K562 (cell line): ENCODE measurements at regions not wholly inside any gene's neighbourhood (a gene's known extent, or its start where the extent isn't known, plus 50 kb on each side); places are given as distances from the start of the nearest gene placed in this dataset.

Experiments used
- ATAC-seq: fragments of 200-7000 bp; cut with Tn5 transposase; 3 replicates; pipeline ENCODE4 v1.9.1; 2020; ENCODE audit warnings: moderate library complexity
- BruUV-seq: library from RNA; stranded (reverse); fragments of 400-500 nt; replicated peaks from 2 replicates; lab custom pipeline; 2021; lab: Mats Ljungman, UMichigan
- CTCF ChIA-PET: fragments of 300-600 bp; formaldehyde crosslinking; extraction: SDS; loops from one replicate; lab custom pipeline; 2021; ENCODE audit warnings: low intra/inter-chr PET ratio; lab: Yijun Ruan, JAX
- POLR2A ChIA-PET: fragments of 300-600, 350-650 bp; sonication (Branson Sonifier 250); formaldehyde crosslinking; extraction: SDS; loops from one replicate; lab custom pipeline; 2021; ENCODE audit warnings: antibody characterized with exemption, inconsistent platforms; lab: Yijun Ruan, JAX
- DNase-seq, 4 experiments: peaks; one replicate each; pipeline versions ENCODE4 v3.0.0 to v3.0.0-alpha.2; 2011 to 2018; ENCODE audit warnings: low spot score in 3 of 4, mixed read lengths in 3 of 4; ENCODE audit errors: extremely low read depth in 1 of 4
- FAIRE-seq: peaks from 2 replicates; lab custom pipeline; 2011; peaks lifted over from hg19 to GRCh38; lab: Jason Lieb, UNC
- H2AFZ ChIP-seq: 2 replicates; pipeline ENCODE4 v1.6.0; 2011; ENCODE audit warnings: low read depth, low read length, control low read depth, inconsistent platforms
- H3K27ac ChIP-seq: fragments of 200-600 bp; 3 replicates; pipeline ENCODE4 v1.8.0; 2011; ENCODE audit warnings: low read depth, mild to moderate bottlenecking, control low read depth, inconsistent platforms, low read length, moderate library complexity, mixed read lengths; ENCODE audit errors: extremely low read depth
- H3K27me3 ChIP-seq, 2 experiments: fragments of 300-600 bp in 1 of 2; 2 replicates in 1 of 2; 3 replicates in 1 of 2; pipeline versions ENCODE4 v1.6.0 to v1.8.0; 2011; ENCODE audit warnings: inconsistent platforms in 2 of 2, low read length in 2 of 2, mild to moderate bottlenecking in 1 of 2, mixed read lengths in 1 of 2, moderate library complexity in 1 of 2; ENCODE audit not compliant: control insufficient read depth in 2 of 2, insufficient read depth in 2 of 2
- H3K36me3 ChIP-seq: fragments of 300-600 bp; 3 replicates; pipeline ENCODE4 v1.8.0; 2011; ENCODE audit warnings: mild to moderate bottlenecking, low read length, inconsistent platforms; ENCODE audit not compliant: control insufficient read depth, insufficient read depth
- H3K4me1 ChIP-seq, 2 experiments: fragments of 200-600 bp in 1 of 2; replicated peaks in 1 of 2; 2 replicates in 1 of 2; 3 replicates in 1 of 2; pipeline versions ENCODE4 v1.5.1 to v1.8.0; 2011; ENCODE audit warnings: inconsistent platforms in 2 of 2, low read length in 2 of 2, mild to moderate bottlenecking in 1 of 2, mixed read lengths in 1 of 2, moderate library complexity in 1 of 2; ENCODE audit not compliant: control insufficient read depth in 2 of 2, insufficient read depth in 2 of 2
- H3K4me2 ChIP-seq: 2 replicates; pipeline ENCODE4 v1.6.1; 2011; ENCODE audit warnings: low read length, control low read depth, inconsistent platforms, mixed read lengths; ENCODE audit not compliant: insufficient read depth
- H3K4me3 ChIP-seq: fragments of 200-600 bp; sonication (generic), shearing (Covaris generic); 2 replicates; pipeline ENCODE4 v1.5.1; 2016; ENCODE audit warnings: control low read depth, inconsistent platforms
- H3K79me2 ChIP-seq: fragments of 200-600 bp; 3 replicates; pipeline ENCODE4 v1.8.0; 2011; ENCODE audit warnings: low read length, inconsistent platforms; ENCODE audit not compliant: control insufficient read depth, insufficient read depth
- H3K9ac ChIP-seq, 2 experiments: 2 replicates each; pipeline versions ENCODE4 v1.6.0 to v1.6.1; 2011; ENCODE audit warnings: low read depth in 2 of 2, low read length in 2 of 2, control low read depth in 1 of 2, inconsistent platforms in 1 of 2, mild to moderate bottlenecking in 1 of 2, mixed read lengths in 1 of 2; ENCODE audit not compliant: insufficient read depth in 1 of 2
- H3K9me1 ChIP-seq: one replicate; pipeline ENCODE4 v1.6.0; 2011; ENCODE audit warnings: inconsistent platforms, mild to moderate bottlenecking, low read length, moderate library complexity; ENCODE audit not compliant: control insufficient read depth, insufficient read depth
- H3K9me3 ChIP-seq: replicated peaks from 2 replicates; pipeline ENCODE4 v1.5.1; 2011; ENCODE audit warnings: low read depth, low read length, inconsistent platforms; ENCODE audit not compliant: control insufficient read depth, insufficient read depth
- H4K20me1 ChIP-seq: replicated peaks from 2 replicates; pipeline ENCODE4 v1.6.1; 2011; ENCODE audit warnings: low read length, inconsistent platforms, mixed read lengths; ENCODE audit not compliant: control insufficient read depth, insufficient read depth
- HDAC3 ChIP-seq: fragments of 450-650 bp; IDR thresholded peaks from 2 replicates; pipeline ENCODE4 v1.6.1; 2018; ENCODE audit warnings: borderline replicate concordance, mild to moderate bottlenecking, moderate library complexity; ENCODE audit not compliant: partially characterized antibody
- HSF4 ChIP-seq: fragments of 250-450 bp; sonication (Bioruptor Pico); IDR thresholded peaks from 2 replicates; pipeline ENCODE4 v2.1.2; 2022; ENCODE audit warnings: mild to moderate bottlenecking, moderate library complexity, borderline replicate concordance
- KDM4B ChIP-seq, 2 experiments: fragments of 450-650 bp in 1 of 2; sonication (generic) in 1 of 2; IDR thresholded peaks; 2 replicates each; pipeline ENCODE4 v1.6.1; 2016 to 2017; ENCODE audit warnings: borderline replicate concordance in 2 of 2, antibody characterized with exemption in 1 of 2, low read depth in 1 of 2, mild to moderate bottlenecking in 1 of 2
- L3MBTL2 ChIP-seq: fragments of 450-650 bp; IDR thresholded peaks from 2 replicates; pipeline ENCODE4 v1.6.1; 2016; ENCODE audit warnings: mild to moderate bottlenecking, moderate library complexity
- MAFF ChIP-seq: IDR thresholded peaks from 2 replicates; pipeline ENCODE4 v1.6.1; 2012; ENCODE audit warnings: low read length, improper control_type of control experiment
- NCOA1 ChIP-seq: fragments of 450-650 bp; IDR thresholded peaks from 2 replicates; pipeline ENCODE4 v1.6.1; 2016; ENCODE audit warnings: low read depth
- NFE2 ChIP-seq: IDR thresholded peaks from 2 replicates; pipeline ENCODE4 v1.6.1; 2014; ENCODE audit warnings: antibody characterized with exemption, low read depth
- NFIC ChIP-seq: fragments of 450-650 bp; IDR thresholded peaks from 2 replicates; pipeline ENCODE4 v1.6.1; 2017; ENCODE audit warnings: mild to moderate bottlenecking, inconsistent platforms
- POLR2AphosphoS2 ChIP-seq: IDR thresholded peaks from 2 replicates; pipeline ENCODE4 v1.6.1; 2012; ENCODE audit warnings: low read length, improper control_type of control experiment
- ZFX ChIP-seq: sonication (generic); formaldehyde crosslinking; IDR thresholded peaks from 2 replicates; pipeline ENCODE4 v1.8.0; 2022; ENCODE audit warnings: mild to moderate bottlenecking, missing genetic modification reagents, moderate library complexity
- ZNF253 ChIP-seq: fragments of 250-450 bp; sonication (Bioruptor Pico); conservative IDR thresholded peaks from 2 replicates; pipeline ENCODE4 v1.6.1; 2021; ENCODE audit warnings: mild to moderate bottlenecking
- ZNF324 ChIP-seq: fragments of 250-450 bp; sonication (Bioruptor Pico); IDR thresholded peaks from 2 replicates; pipeline ENCODE4 v1.4.0; 2020; ENCODE audit warnings: mild to moderate bottlenecking
- WGBS: fragments of 100-300 bp; shearing (Covaris generic); methylation state at CpG from one replicate; pipeline ENCODE4 v1.1.6; 2016; ENCODE audit warnings: low coverage, mixed read lengths; ENCODE audit not compliant: insufficient coverage; ENCODE audit errors: missing lambda C conversion rate; 5-methylcytosine and 5-hydroxymethylcytosine counted together
- in situ Hi-C: fragments of 300-500 bp; cut with MboI; formaldehyde crosslinking; loops from 4 replicates; pipeline ENCODE4 v1.15.0; 2018; ENCODE audit warnings: inconsistent platforms, mixed read lengths
- intact Hi-C: fragments of 100-400 bp; cut with micrococcal nuclease; formaldehyde crosslinking; loops from 2 replicates; pipeline ENCODE4 v1.14.2; 2022
- TF ChIP-seq, protein P1 (sequence below): fragments of 450-650 bp; IDR thresholded peaks from 2 replicates; pipeline ENCODE4 v1.6.1; 2016; ENCODE audit warnings: borderline replicate concordance
- TF ChIP-seq, protein P2 (sequence below): fragments of 450-650 bp; IDR thresholded peaks from one replicate; pipeline ENCODE4 v1.6.1; 2018; ENCODE audit warnings: mild to moderate bottlenecking, moderate library complexity; ENCODE audit not compliant: partially characterized antibody

DNA sequence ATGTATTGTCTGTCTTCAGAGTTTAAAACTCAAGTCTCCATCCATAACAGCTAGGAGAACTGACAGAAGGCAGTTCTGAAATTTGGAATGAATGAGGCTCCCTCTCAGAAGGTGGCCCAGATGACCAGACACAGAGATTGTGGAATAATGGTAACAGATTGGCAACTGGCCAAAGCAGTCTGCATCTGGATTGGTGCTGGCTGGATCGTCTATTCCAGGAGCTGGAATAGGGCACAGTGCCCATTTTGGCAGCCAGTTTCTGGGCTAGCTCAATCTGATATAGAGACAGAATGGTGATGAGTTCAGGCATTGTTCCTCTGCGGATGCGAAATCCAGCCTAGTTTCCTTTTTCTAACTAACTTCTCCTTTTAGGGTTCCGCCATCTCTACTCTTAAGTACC is 851.7 kb downstream of the PDCD6IP start:
- ChIA-PET POLR2A (no interaction called here), CTCF (no interaction called here)
- H3K27ac ChIP-seq: no peak overlapping the region
- no peaks in the 10 kb centered on the region for H4K20me1 ChIP-seq
- no peak overlapping the region for H3K4me2 ChIP-seq
- no peak for ATAC-seq
- no peaks in the 10 kb centered on the region for H3K79me2 ChIP-seq
- no peak for DNase-seq
- TF ChIP-seq, protein P1, sequence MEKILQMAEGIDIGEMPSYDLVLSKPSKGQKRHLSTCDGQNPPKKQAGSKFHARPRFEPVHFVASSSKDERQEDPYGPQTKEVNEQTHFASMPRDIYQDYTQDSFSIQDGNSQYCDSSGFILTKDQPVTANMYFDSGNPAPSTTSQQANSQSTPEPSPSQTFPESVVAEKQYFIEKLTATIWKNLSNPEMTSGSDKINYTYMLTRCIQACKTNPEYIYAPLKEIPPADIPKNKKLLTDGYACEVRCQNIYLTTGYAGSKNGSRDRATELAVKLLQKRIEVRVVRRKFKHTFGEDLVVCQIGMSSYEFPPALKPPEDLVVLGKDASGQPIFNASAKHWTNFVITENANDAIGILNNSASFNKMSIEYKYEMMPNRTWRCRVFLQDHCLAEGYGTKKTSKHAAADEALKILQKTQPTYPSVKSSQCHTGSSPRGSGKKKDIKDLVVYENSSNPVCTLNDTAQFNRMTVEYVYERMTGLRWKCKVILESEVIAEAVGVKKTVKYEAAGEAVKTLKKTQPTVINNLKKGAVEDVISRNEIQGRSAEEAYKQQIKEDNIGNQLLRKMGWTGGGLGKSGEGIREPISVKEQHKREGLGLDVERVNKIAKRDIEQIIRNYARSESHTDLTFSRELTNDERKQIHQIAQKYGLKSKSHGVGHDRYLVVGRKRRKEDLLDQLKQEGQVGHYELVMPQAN: no peak
- TF ChIP-seq HDAC3: no peak
- TF ChIP-seq NFIC: peak; percentile 40; the same call in 1 of the 2 replicates
- no peaks in the 10 kb centered on the region for H3K4me1 ChIP-seq
- H3K36me3 ChIP-seq: no peaks in the 10 kb centered on the region
- H3K9me1 ChIP-seq: no peaks in the 10 kb centered on the region
- BruUV-seq: no TSS peak
- H3K4me3 ChIP-seq: no peak overlapping the region
- no peak for FAIRE-seq
- no peak overlapping the region for H2AFZ ChIP-seq
- intact Hi-C loops: no loop called here
- no peaks in the 10 kb centered on the region for H3K9me3 ChIP-seq
- H3K9ac ChIP-seq: no peak overlapping the region
- 5% methylated on average over 4 of the region's 4 CpGs for WGBS
- no peaks in the 10 kb centered on the region for H3K27me3 ChIP-seq
- in situ Hi-C loops: no loop called here

GRCh38 chr3:34668915-34669314 is 870.5 kb downstream of the PDCD6IP start:
- intact Hi-C loops (no loop called here), in situ Hi-C loops (no loop called here)
- Histone ChIP-seq H3K79me2 (no peaks in the 10 kb centered on the region), H3K27me3 (no peaks in the 10 kb centered on the region), H3K36me3 (no peaks in the 10 kb centered on the region), H4K20me1 (no peaks in the 10 kb centered on the region), H3K9me1 (no peaks in the 10 kb centered on the region), H3K9ac (no peak overlapping the region), H3K4me3 (no peak overlapping the region), H2AFZ (no peak overlapping the region), H3K4me1 (no peaks in the 10 kb centered on the region; a peak in 1 of 5 replicates), H3K27ac (no peak overlapping the region), H3K9me3 (no peaks in the 10 kb centered on the region; the same call in 1 of the 2 replicates), H3K4me2 (no peak overlapping the region)
- POLR2A ChIA-PET: no interaction called here
- CTCF ChIA-PET: no interaction called here
- ATAC-seq (no peak; the same call in 2 of the 3 replicates), FAIRE-seq (no peak), DNase-seq (peak in 1 of 4 experiments; percentile 25)
- WGBS: 11% methylated on average over 3 of the region's 3 CpGs
- no TSS peak for BruUV-seq
- no peak for TF ChIP-seq ZNF324 (CRISPR knock-in tag)
- no peak for TF ChIP-seq POLR2AphosphoS2
- no peak for TF ChIP-seq KDM4B (IDR thresholded peaks at IDR 0.05; ENCODE audit: borderline replicate concordance in 2 of 2, low read depth in 1 of 2)
- TF ChIP-seq, protein P2, sequence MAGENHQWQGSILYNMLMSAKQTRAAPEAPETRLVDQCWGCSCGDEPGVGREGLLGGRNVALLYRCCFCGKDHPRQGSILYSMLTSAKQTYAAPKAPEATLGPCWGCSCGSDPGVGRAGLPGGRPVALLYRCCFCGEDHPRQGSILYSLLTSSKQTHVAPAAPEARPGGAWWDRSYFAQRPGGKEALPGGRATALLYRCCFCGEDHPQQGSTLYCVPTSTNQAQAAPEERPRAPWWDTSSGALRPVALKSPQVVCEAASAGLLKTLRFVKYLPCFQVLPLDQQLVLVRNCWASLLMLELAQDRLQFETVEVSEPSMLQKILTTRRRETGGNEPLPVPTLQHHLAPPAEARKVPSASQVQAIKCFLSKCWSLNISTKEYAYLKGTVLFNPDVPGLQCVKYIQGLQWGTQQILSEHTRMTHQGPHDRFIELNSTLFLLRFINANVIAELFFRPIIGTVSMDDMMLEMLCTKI: no peak
- TF ChIP-seq NFE2: 0 out of 2 replicates have a peak, but pooled peaks have one; percentile 26
- TF ChIP-seq ZNF253: no peak
- TF ChIP-seq NCOA1: no peak
- no peak for TF ChIP-seq ZFX (CRISPR knock-in tag)
- peak; percentile 19; the same call in 1 of the 2 replicates for TF ChIP-seq MAFF
- no peak for TF ChIP-seq HSF4 (CRISPR knock-in tag)
- TF ChIP-seq L3MBTL2: no peak
